HK-2 (cell line): ENCODE measurements at regions not wholly inside any gene's neighbourhood (a gene's known extent, or its start where the extent isn't known, plus 50 kb on each side); places are given as distances from the start of the nearest gene placed in this dataset.

Experiments
- DNase-seq: peaks from one replicate; pipeline ENCODE4 v3.0.0-alpha.2; 2018; ENCODE audit not compliant: unreplicated experiment

DNA sequence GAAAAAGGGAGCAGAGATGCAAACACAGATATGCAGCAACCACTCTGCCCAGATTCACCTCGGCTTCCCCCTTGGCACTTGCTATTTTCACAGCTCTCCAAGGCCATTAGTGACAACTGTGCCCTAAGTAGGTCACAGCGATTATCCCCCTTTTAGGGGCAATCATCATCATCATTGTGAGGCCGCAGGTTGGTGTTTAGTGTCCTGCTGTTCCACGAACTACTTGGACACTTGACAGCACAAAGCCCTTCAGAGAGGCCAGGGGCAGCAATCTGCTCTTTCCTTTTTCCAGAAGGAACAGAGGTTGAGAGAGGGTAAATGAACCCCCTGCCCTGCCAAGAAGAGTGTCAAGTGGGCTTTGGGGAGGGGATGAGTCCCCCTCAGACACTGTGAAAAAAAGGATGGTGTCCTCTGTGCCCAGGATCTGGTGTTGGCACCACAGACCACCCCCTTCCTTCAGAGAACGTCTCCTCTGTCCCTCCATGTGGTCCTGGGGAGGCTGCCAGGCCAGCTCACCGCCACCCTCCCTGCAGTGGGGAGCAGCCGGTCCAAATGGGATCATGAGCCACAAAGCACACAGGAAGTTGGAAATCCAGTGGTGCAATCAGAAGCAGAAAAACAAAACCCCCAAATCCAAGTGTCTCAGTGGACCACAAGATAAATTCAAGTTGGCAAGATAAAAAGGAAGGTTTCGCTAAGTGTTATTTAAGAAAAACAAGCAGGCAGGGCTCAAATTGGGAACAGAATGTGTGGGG lies 78.4 kb upstream of the MED9 start:
- DNase-seq: no peak

- no peak for DNase-seq
These were observed 77.6 kb upstream of the MED9 start for GRCh38 chr17:17398943-17399926.

GRCh38 chr17:17400070-17400469 lies 76.7 kb upstream of the MED9 start:
- no peak for DNase-seq

- no peak for DNase-seq
These were observed 76.1 kb upstream of the MED9 start for GRCh38 chr17:17400566-17401184.

- peak; percentile 49 for DNase-seq
These were observed 75.5 kb upstream of the MED9 start for GRCh38 chr17:17401271-17401781.

- peak; percentile 47 for DNase-seq
These were observed 74.2 kb upstream of the MED9 start for GRCh38 chr17:17402558-17402957.

- DNase-seq: no peak
These were observed 73.7 kb upstream of the MED9 start for GRCh38 chr17:17403065-17403464.

- no peak for DNase-seq
These were observed 72.8 kb upstream of the MED9 start for GRCh38 chr17:17403899-17404576.

DNA sequence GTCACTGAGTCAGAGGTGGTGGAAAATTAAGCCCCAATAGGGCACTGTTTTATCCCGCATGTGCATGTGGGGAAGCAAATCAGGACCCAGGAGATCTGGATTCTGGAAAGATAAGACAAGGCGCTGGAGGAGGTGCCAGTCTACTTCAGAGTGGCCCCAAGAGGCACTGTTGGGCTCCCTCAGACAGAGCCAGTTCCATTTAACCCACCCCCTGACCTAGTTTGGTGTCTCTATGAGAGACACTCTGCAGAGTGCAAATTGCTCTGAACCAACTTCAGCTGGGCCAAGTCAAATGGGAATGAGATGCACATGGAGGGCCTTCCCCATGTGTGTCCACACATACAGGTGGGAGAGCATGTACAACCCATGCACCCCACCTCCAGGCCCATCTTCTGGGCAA lies 71.1 kb upstream of the MED9 start:
- no peak for DNase-seq

DNA sequence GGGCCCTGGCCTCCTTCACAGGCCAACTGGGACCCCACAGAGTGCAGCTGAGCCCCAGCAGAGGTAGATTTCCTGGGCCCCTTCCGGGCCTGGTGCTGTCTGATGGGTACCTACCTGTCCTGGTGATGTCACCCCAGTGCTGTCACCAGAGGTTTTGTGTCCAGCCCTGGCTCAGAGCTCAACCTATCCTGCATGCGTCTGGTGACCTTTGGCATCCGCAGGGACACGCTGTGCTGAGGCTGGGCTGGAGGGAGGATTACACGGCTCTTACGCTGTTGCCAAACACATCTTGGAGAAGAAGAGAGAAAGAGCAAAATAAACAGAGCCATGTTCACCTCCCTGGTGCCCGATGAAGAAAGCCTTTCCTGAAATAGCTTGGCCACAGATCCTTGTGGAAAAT lies 70.6 kb upstream of the MED9 start:
- DNase-seq: no peak

- DNase-seq: no peak
These were observed 68.5 kb upstream of the MED9 start for GRCh38 chr17:17408236-17408794.

- no peak for DNase-seq
These were observed 66.4 kb upstream of the MED9 start for GRCh38 chr17:17410357-17410756.

DNA sequence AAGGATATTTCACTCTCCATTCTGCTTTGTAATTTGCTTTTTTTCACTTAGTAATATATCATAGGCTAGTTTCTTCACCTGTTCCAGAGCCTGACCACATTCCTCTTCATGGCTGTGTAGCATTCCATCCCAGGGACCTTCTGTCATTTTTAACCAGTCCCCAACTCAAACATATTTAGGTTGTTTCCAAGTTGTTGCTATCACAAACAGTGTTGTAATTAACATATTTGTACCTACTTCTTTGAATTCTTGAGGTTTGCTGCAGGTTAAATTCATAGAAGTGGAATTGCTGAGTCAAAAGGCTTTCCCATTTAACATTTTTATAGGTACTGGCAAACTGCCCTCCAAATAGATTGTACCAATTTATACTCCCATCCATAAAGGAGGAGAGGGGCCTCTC lies 65.1 kb upstream of the MED9 start:
- DNase-seq: no peak

- no peak for DNase-seq
These were observed 64.5 kb upstream of the MED9 start for GRCh38 chr17:17412326-17412725.

DNA sequence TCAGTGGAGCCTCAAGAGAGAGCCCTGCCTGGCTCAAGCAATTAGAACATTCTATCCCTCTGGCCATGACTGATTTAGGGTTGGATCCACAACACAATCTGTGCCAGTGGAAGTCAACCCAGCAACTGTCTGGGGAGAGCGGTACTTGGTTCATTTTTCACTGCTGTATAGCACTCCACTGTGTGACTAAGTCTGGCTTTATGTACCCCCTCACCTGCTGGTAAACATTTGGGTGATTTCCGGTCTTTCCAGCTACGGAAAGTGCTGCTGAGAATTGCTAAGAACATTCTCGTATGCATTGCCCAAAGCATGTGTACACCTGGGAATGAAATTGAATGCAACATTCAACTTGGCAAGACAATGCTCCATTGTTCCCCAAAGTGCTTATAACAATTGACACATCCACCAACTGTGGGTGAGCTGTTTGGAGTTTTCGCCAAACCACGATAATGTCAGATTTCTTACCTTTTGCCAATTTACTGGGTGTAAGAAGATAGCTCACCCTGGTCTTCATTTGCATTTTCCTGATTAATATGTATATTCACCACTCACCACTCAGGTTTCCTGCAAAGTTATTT lies 63.5 kb upstream of the MED9 start:
- no peak for DNase-seq

DNA sequence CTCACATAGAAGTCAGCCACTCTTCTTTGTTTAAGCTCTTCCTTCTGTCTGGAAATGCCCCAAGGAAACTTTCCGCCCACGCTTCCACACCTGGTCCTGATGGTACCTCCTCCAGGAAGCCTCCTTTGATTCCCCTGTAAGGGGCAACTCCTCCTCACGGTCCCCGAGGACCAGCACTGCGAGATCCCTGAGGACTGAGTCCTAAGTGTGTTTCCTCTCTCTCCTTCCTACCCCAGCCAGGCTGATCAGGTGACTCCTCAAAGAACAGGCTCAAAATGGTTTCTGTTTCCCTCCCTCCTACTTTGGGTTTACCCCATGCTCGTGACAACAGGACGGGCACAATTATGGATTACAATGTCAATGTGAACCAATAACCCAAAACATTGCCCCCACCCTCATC lies 63.0 kb upstream of the MED9 start:
- DNase-seq: no peak

GRCh38 chr17:17414341-17414805 lies 62.4 kb upstream of the MED9 start:
- DNase-seq: no peak

DNA sequence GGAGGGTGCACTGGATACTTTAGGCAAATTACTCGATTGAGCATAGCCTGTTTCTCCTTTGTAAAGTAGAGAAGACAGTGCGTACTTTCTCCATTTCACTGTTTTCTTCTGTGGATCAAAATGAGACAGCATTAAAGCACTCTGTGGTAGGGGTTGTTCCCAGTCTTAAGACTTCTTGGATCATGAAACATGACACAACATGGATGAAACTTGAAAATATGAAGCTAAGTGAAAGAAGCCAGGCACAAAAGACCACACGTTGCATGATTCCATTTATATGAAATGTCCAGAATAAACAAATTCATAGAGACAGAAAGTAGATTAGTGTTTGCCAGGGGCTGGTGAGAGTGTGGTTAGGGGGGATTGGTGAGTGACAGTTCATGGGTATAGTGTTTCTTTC lies 61.8 kb upstream of the MED9 start:
- no peak for DNase-seq

DNA sequence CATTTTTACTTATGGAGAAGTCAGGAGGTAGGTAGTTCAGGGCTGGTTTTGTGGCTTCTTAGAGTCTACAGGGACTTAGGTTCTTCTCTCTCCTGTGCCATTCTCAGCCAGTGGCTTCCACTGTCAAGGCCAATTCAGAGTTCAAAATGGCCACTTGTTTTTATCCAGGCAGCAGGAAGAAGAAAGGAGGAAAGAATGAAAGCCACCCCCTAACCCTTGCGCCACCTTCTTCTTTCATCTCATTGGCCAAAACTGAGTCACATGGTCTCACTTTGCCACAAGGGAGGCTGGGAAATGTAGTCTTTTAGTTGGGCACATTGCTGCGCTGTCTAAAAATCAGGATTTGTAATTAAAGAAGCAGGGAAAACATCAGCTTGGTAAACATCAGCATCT lies 60.8 kb upstream of the MED9 start:
- DNase-seq: no peak

DNA sequence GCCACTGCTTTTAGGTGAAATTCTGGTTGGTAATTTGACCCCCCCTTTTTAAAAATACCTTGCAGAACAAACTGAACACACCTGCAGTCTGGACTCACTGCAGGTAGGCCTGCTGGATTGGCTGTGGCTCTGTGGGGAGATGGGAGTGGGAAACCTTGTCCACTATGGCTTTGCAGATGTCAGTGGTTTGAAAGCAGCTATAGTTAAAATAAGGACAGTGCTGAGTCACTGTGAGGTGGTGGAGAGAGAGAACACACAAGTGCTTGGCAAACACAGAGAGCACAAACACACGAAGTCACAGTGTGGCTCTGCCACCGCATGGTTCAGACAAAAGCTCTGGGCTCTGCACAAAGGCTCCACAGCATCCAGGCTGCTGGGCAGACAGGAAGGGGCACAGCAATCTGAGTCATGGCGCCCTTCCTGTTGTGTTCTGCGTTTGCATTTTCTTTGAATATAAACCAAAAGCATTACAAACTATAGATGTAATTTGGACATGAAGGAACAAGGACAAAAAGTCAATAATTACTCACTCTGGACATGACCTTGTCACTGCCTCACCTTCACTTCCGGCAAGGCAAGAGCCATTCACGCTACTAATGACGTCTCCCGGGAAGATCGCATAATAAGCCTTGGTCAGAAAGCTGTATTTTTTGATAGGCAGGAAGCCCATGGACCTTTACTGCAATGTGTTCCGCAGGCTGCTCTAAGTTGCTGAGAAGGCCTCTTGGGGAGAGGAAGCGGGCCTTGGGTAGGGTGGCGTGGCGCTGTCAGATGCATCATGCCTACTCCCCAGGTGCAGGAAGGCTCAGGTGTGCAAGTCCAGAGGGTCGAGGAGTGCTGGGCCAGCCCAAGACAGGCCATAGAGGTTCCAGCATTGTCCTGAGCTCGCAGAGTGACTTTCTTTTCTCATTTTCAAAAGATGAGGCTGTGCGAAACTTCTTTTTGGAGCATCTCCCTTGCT lies 60.1 kb upstream of the MED9 start:
- no peak for DNase-seq
